ENCODE measurements at regions not wholly inside any gene's neighbourhood (a gene's known extent, or its start where the extent isn't known, plus 50 kb on each side); places are given as distances from the start of the nearest gene placed in this dataset.

DNA sequence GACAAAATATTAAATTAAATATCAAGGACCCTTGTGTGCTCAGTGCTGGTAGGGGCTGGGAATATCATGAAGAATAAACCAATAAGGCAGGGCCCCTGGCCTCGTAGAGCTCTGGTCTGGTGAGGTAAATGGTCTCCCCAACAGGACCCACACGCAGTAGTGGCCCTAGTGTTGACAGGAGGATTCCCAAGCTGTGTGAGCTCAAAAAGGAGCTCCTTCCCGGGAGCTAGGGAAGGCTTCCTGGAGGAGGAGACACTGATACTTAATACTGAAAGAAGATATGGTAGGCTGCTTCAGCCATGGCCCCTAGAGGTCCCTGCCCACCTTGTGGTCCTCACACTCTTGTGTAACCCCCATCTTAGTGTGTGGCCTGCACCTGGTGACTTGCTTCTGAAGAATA, 209.1 kb downstream of the NFATC2 start:
- Histone ChIP-seq H3K9ac (ENCODE audit: low read depth, low read length) (no peak overlapping the region), H2BK120ac (ENCODE audit: low read depth, low read length) (peak overlapping the region; percentile 97), H3K4ac (ENCODE audit: low read depth, low read length) (peak overlapping the region; percentile 99), H3K4me3 (ENCODE audit: insufficient read depth, low read depth, low read length) (no peak overlapping the region), H3K36me3 (ENCODE audit: control insufficient read depth, insufficient read depth, low read length) (no peaks in the 10 kb centered on the region), H3K56ac (ENCODE audit: extremely low read depth, insufficient read depth, low read length) (no peak overlapping the region), H2AK9ac (replicated peaks; ENCODE audit: low read depth, low read length, poor library complexity) (no peak overlapping the region), H3K18ac (ENCODE audit: low read depth, low read length) (no peak overlapping the region; the same call in 1 of the 2 replicates), H3K27ac (ENCODE audit: insufficient read depth, low read length) (peak overlapping the region; percentile 14; the same call in 1 of the 2 replicates), H4K20me1 (ENCODE audit: insufficient read depth, low read length) (no peaks in the 10 kb centered on the region), H2AK5ac (ENCODE audit: low read depth, low read length) (peak overlapping the region; percentile 100), H2BK20ac (ENCODE audit: low read depth, low read length) (peak overlapping the region; percentile 97), H3K23ac (ENCODE audit: low read depth, low read length) (0 out of 2 replicates have a peak overlapping the region, but pooled peaks have one; percentile 29), H3K14ac (replicated peaks; ENCODE audit: low read depth, low read length) (peak overlapping the region; percentile 82; the same call in 1 of the 2 replicates), H3K27me3 (ENCODE audit: control insufficient read depth, insufficient read depth, low read length) (no peaks in the 10 kb centered on the region), H3K9me3 (ENCODE audit: control insufficient read depth, insufficient read depth, low read length) (peaks cover 5% of the 10 kb centered on the region; the same call in 1 of the 2 replicates), H4K91ac (ENCODE audit: insufficient read depth, low read depth, low read length) (peak overlapping the region; percentile 100), H3K79me1 (ENCODE audit: low read depth in 1 of 2, low read length in 2 of 2) (peaks cover 0 to 25% of the 10 kb centered on the region in 2 experiments; a peak in 2 of 4 replicates), H3K4me1 (ENCODE audit: control insufficient read depth, insufficient read depth, low read length) (peaks cover 13% of the 10 kb centered on the region), H2BK15ac (ENCODE audit: low read depth, low read length) (peak overlapping the region; percentile 100), H4K5ac (ENCODE audit: low read depth, low read length) (no peak overlapping the region), H4K8ac (ENCODE audit: low read depth in 2 of 2, low read length in 2 of 2) (peak overlapping the region; percentile 90 to 98; a peak in 2 of 4 replicates), H3K4me2 (ENCODE audit: low read depth, low read length) (no peak overlapping the region), H2AFZ (replicated peaks; ENCODE audit: low read length, poor library complexity) (no peak overlapping the region), H3K9me1 (ENCODE audit: insufficient read depth, low read length) (peaks cover 22% of the 10 kb centered on the region), H2BK5ac (ENCODE audit: low read depth, low read length, poor library complexity, severe bottlenecking) (peak overlapping the region; percentile 95)
- no TSS peak for BruUV-seq (replicated peaks)
- dilution Hi-C loops (cut with HindIII; ENCODE audit: low sequenced_read_pairs, unreplicated experiment) (no loop called here), intact Hi-C loops (cut with micrococcal nuclease) (no loop called here), in situ Hi-C loops (cut with MboI; ENCODE audit: low sequenced_read_pairs) (no loop called here)
- no CpG with 5 or more reads among the region's 3 CpGs for WGBS, 2 experiments (ENCODE audit: extremely low coverage in 2 of 2, insufficient read length in 1 of 2)
- DNase-seq: no peak
- CTCF ChIA-PET: no interaction called here
- TF ChIP-seq MAFK (IDR thresholded peaks at IDR 0.05; ENCODE audit: low read depth, low read length) (no peak), CHD1 (IDR thresholded peaks at IDR 0.05; ENCODE audit: low read depth, low read length) (no peak)
- ATAC-seq (ENCODE audit: low read depth): no peak
- POLR2A ChIA-PET (ENCODE audit: unreplicated experiment): no interaction called here

All from IMR-90 (cell line).